C4-2B (cell line): ENCODE measurements at regions not wholly inside any gene's neighbourhood (a gene's known extent, or its start where the extent isn't known, plus 50 kb on each side); places are given as distances from the start of the nearest gene placed in this dataset.
A peak's percentile ranks its signal among the peaks of the same experiment; 100 is the strongest.

Experiments
- H3K27ac ChIP-seq: fragments of 450-650 bp; 2 replicates; pipeline ENCODE4 v1.5.1; 2017
- ZFX ChIP-seq: fragments of 450-650 bp; IDR thresholded peaks from 2 replicates; pipeline ENCODE4 v1.6.1; 2017
- TF ChIP-seq, protein P1 (sequence below): fragments of 450-650 bp; conservative IDR thresholded peaks from 2 replicates; pipeline ENCODE4 v1.5.1; 2017; ENCODE audit warnings: mild to moderate bottlenecking

GRCh38 chr2:107018366-107018765 lies 132.4 kb upstream of the ST6GAL2 start:
- no peak for TF ChIP-seq ZFX
- TF ChIP-seq, protein P1, sequence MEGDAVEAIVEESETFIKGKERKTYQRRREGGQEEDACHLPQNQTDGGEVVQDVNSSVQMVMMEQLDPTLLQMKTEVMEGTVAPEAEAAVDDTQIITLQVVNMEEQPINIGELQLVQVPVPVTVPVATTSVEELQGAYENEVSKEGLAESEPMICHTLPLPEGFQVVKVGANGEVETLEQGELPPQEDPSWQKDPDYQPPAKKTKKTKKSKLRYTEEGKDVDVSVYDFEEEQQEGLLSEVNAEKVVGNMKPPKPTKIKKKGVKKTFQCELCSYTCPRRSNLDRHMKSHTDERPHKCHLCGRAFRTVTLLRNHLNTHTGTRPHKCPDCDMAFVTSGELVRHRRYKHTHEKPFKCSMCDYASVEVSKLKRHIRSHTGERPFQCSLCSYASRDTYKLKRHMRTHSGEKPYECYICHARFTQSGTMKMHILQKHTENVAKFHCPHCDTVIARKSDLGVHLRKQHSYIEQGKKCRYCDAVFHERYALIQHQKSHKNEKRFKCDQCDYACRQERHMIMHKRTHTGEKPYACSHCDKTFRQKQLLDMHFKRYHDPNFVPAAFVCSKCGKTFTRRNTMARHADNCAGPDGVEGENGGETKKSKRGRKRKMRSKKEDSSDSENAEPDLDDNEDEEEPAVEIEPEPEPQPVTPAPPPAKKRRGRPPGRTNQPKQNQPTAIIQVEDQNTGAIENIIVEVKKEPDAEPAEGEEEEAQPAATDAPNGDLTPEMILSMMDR: peak; percentile 17; the same call in 1 of the 2 replicates
- no peak overlapping the region for H3K27ac ChIP-seq

- H3K27ac ChIP-seq: no peak overlapping the region
- TF ChIP-seq, protein P1: no peak
- no peak for TF ChIP-seq ZFX
Measured at GRCh38 chr2:107020392-107020791, 134.4 kb upstream of the ST6GAL2 start.

- TF ChIP-seq ZFX: no peak
- TF ChIP-seq, protein P1: no peak
- no peak overlapping the region for H3K27ac ChIP-seq
Measured at GRCh38 chr2:107024269-107024668, 138.3 kb upstream of the ST6GAL2 start.

- no peak overlapping the region for H3K27ac ChIP-seq
Measured at GRCh38 chr2:107025291-107025857, 139.4 kb upstream of the ST6GAL2 start.

GRCh38 chr2:107025869-107026380 lies 140.0 kb upstream of the ST6GAL2 start:
- TF ChIP-seq, protein P1: no peak
- TF ChIP-seq ZFX: no peak
- H3K27ac ChIP-seq: no peak overlapping the region

More at GRCh38 chr2:107025291-107025857, 139.4 kb upstream of the ST6GAL2 start:
- TF ChIP-seq ZFX: no peak
- TF ChIP-seq, protein P1: no peak

DNA sequence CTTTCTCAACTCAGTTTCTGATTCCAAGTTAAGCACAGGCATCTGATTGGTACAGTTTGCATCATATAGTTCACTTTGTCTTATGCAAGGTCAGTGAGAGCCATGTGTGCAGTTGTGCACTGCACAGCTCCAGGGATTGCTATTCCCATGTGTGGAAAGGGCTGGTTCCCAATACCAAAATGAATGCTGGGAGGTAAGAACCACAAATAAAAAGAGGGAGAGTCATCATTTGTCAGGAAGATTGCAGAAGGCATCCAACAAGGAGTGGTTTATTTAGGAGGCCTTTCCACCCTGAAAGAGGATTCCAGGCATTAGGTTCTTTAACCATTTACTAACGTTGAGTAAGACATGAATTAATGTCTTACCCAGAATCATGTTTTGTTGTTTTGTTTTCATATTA lies 141.2 kb upstream of the ST6GAL2 start:
- TF ChIP-seq, protein P1: no peak
- no peak for TF ChIP-seq ZFX
- no peak overlapping the region for H3K27ac ChIP-seq

DNA sequence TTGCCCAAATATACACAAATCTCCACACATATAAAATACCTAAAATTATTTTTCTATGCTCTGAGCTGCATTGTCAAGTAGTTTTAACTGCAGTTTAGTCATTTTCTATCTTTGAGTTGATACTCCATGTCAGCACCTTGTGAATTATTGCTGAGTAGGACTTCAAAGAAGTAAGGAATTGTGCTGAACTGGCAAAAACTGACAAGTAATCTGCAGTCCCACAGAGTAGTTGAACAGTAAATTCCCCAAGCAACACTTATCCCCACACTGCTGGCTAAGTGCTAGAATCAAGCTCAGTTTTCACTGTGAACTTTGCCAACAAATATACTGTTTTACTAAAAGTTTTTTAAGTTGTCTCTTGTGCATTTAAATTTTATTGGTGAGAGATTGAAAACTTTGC lies 141.8 kb upstream of the ST6GAL2 start:
- TF ChIP-seq ZFX: no peak
- TF ChIP-seq, protein P1: no peak
- no peak overlapping the region for H3K27ac ChIP-seq
